ENCODE measurements at regions not wholly inside any gene's neighbourhood (a gene's known extent, or its start where the extent isn't known, plus 50 kb on each side); places are given as distances from the start of the nearest gene placed in this dataset.

DNA sequence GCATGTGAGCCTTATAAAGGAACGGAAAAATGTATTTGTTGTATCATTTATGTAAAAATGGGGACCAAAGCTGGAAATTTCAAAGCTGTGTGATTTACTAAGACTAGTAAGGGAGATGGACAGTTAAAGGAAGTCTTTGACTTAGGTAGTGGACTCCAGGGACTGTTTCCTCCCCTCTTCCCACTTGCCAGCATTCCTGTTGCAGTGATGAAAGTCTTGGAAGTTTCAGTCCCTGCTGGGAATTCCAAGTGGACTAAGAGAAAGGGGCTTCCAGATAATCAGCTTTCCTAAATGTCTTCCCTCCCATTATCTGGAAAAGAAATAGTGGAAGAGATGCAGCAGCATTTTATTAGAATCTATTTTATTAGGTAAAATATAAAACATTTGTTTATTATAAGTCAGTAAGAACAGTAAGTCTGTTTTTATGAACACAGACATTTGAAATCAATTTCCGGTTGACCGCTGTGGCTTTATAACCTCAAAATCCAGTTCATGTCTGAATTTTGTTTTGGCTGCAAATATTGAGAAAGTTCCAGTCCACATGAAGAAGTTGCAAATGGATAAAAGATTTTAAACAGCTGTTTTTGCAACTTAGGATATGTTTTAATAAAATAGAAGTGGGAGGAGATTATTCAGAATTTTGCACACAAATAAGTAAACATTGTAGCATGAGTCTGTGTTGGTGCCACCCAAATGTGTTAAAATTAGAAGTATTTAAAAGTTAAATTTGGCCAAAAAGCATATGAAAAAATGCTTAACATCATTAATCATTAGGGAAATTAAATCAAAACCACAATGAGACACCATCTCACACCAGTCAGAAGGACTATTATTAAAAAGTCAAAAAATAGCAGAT, 141.8 kb downstream of the IL20RB start:
- Histone ChIP-seq H3K36me3 (ENCODE audit: control insufficient read depth in 4 of 4, insufficient read depth in 4 of 4, low read length in 4 of 4) (no peaks in the 10 kb centered on the region), H3K9me3 (ENCODE audit: control insufficient read depth in 4 of 4, insufficient read depth in 3 of 4, low read length in 3 of 4) (no peaks in the 10 kb centered on the region), H3K4me3 (no peak overlapping the region), H3K27ac (ENCODE audit: low read depth in 1 of 2, low read length in 1 of 2) (no peak overlapping the region), H3K9ac (ENCODE audit: insufficient read depth in 1 of 2, low read length in 2 of 2) (no peak overlapping the region), H3K4me1 (ENCODE audit: control insufficient read depth in 5 of 5, insufficient read depth in 5 of 5, low read length in 5 of 5) (no peaks in the 10 kb centered on the region), H3K27me3 (ENCODE audit: control insufficient read depth in 3 of 3, insufficient read depth in 3 of 3, low read length in 2 of 3) (peaks cover 0 to 4% (median 0%) of the 10 kb centered on the region in 3 donors)
- 80 to 89% methylated on average over 3 of the region's 3 CpGs for WGBS, 2 donors
- no peak for DNase-seq
- TF ChIP-seq, protein P1, sequence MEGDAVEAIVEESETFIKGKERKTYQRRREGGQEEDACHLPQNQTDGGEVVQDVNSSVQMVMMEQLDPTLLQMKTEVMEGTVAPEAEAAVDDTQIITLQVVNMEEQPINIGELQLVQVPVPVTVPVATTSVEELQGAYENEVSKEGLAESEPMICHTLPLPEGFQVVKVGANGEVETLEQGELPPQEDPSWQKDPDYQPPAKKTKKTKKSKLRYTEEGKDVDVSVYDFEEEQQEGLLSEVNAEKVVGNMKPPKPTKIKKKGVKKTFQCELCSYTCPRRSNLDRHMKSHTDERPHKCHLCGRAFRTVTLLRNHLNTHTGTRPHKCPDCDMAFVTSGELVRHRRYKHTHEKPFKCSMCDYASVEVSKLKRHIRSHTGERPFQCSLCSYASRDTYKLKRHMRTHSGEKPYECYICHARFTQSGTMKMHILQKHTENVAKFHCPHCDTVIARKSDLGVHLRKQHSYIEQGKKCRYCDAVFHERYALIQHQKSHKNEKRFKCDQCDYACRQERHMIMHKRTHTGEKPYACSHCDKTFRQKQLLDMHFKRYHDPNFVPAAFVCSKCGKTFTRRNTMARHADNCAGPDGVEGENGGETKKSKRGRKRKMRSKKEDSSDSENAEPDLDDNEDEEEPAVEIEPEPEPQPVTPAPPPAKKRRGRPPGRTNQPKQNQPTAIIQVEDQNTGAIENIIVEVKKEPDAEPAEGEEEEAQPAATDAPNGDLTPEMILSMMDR (IDR thresholded peaks at IDR 0.05; ENCODE audit: control extremely low read depth, extremely low read depth) = no peak
- ATAC-seq (ENCODE audit: insufficient read depth, low FRiP score) = no peak

GRCh38 chr3:137100326-137100725, 142.5 kb downstream of the IL20RB start:
- no peak overlapping the region for H3K4me3 ChIP-seq
- no peak overlapping the region for H3K9ac ChIP-seq (ENCODE audit: insufficient read depth in 1 of 2, low read length in 2 of 2)
- no peaks in the 10 kb centered on the region for H3K36me3 ChIP-seq (ENCODE audit: control insufficient read depth in 4 of 4, insufficient read depth in 4 of 4, low read length in 4 of 4)
- ATAC-seq (ENCODE audit: insufficient read depth, low FRiP score) (no peak), DNase-seq (no peak)
- no peaks in the 10 kb centered on the region for H3K4me1 ChIP-seq (ENCODE audit: control insufficient read depth in 5 of 5, insufficient read depth in 5 of 5, low read length in 5 of 5)
- no peak overlapping the region for H3K27ac ChIP-seq (ENCODE audit: low read depth in 1 of 2, low read length in 1 of 2)
- H3K27me3 ChIP-seq (ENCODE audit: control insufficient read depth in 3 of 3, insufficient read depth in 3 of 3, low read length in 2 of 3) = peaks cover 0 to 4% (median 0%) of the 10 kb centered on the region in 3 donors
- no peaks in the 10 kb centered on the region for H3K9me3 ChIP-seq (ENCODE audit: control insufficient read depth in 4 of 4, insufficient read depth in 3 of 4, low read length in 3 of 4)
- TF ChIP-seq, protein P1 (IDR thresholded peaks at IDR 0.05; ENCODE audit: control extremely low read depth, extremely low read depth) = no peak
- WGBS, 2 donors = 93 to 94% methylated on average over 1 of the region's 1 CpG

DNA sequence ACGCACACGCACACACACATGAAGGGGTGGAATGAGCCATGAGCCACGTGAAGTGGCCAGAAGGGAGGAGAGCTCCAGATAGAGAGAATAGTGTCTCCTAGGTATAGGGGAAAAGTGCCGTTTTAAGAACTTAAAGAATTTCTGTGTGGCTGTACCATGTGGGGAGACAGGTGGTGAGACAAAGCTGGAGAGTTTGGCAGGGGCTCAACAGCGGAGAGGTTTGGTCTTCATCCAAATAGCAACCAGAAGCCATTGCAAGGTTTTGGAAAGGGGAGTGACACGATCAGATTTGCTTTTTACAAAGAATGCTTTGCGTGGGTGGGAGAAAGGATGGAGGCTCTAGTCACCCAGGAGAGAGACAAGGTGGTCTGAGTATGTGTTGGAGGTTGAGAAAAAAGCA, 146.0 kb downstream of the IL20RB start:
- no peak overlapping the region for H3K9ac ChIP-seq (ENCODE audit: insufficient read depth in 1 of 2, low read length in 2 of 2)
- H3K4me1 ChIP-seq (ENCODE audit: control insufficient read depth in 5 of 5, insufficient read depth in 5 of 5, low read length in 5 of 5) = no peaks in the 10 kb centered on the region
- TF ChIP-seq, protein P1 (IDR thresholded peaks at IDR 0.05; ENCODE audit: control extremely low read depth, extremely low read depth) = no peak
- no peaks in the 10 kb centered on the region for H3K9me3 ChIP-seq (ENCODE audit: control insufficient read depth in 4 of 4, insufficient read depth in 3 of 4, low read length in 3 of 4)
- H3K36me3 ChIP-seq (ENCODE audit: control insufficient read depth in 4 of 4, insufficient read depth in 4 of 4, low read length in 4 of 4) = no peaks in the 10 kb centered on the region
- no peak overlapping the region for H3K27ac ChIP-seq (ENCODE audit: low read depth in 1 of 2, low read length in 1 of 2)
- H3K27me3 ChIP-seq (ENCODE audit: control insufficient read depth in 3 of 3, insufficient read depth in 3 of 3, low read length in 2 of 3) = peaks cover 0 to 9% (median 4%) of the 10 kb centered on the region in 3 donors
- 79 to 87% methylated on average over 7 of the region's 7 CpGs for WGBS, 2 donors
- DNase-seq (no peak), ATAC-seq (ENCODE audit: insufficient read depth, low FRiP score) (no peak)
- H3K4me3 ChIP-seq = no peak overlapping the region

Measured in lung (tissue), 11 donors.